IPS-NIHi7 (cell line): ENCODE measurements at regions not wholly inside any gene's neighbourhood (a gene's known extent, or its start where the extent isn't known, plus 50 kb on each side); places are given as distances from the start of the nearest gene placed in this dataset.

Experiments
- DNase-seq: peaks from one replicate; pipeline ENCODE4 v3.0.0; 2012; ENCODE audit warnings: mixed read lengths; ENCODE audit errors: extremely low spot score

GRCh38 chr7:20267482-20267881 lies 50.3 kb upstream of the MACC1 start:
- peak; percentile 24 for DNase-seq

GRCh38 chr7:20268824-20269223 lies 51.6 kb upstream of the MACC1 start:
- DNase-seq = no peak

GRCh38 chr7:20269726-20270125 lies 52.5 kb upstream of the MACC1 start:
- DNase-seq = no peak

GRCh38 chr7:20270371-20270770 lies 53.2 kb upstream of the MACC1 start:
- DNase-seq = no peak

- no peak for DNase-seq
Observed at GRCh38 chr7:20270867-20271266, 53.7 kb upstream of the MACC1 start.

GRCh38 chr7:20275637-20276036 lies 55.1 kb upstream of the ITGB8 start:
- DNase-seq = no peak

GRCh38 chr7:20276705-20277472 lies 53.8 kb upstream of the ITGB8 start:
- no peak for DNase-seq

- no peak for DNase-seq
Observed at GRCh38 chr7:20279979-20280378, 50.7 kb upstream of the ITGB8 start.

- DNase-seq = no peak
Observed at GRCh38 chr7:20280475-20281351, 50.0 kb upstream of the ITGB8 start.
